Gastrocnemius medialis (tissue), 4 donors: ENCODE measurements at regions not wholly inside any gene's neighbourhood (a gene's known extent, or its start where the extent isn't known, plus 50 kb on each side); places are given as distances from the start of the nearest gene placed in this dataset.

Experiments used
- CTCF ChIP-seq, 5 experiments: fragments of 450-650 bp in 3 of 5; fragments of 200-600 bp in 2 of 5; sonication (generic) in 2 of 5; IDR thresholded peaks in 4 of 5; conservative IDR thresholded peaks in 1 of 5; 1 replicate in 4 of 5; 2 replicates in 1 of 5; pipeline ENCODE4 v1.5.1; 2016 to 2019; ENCODE audit warnings: antibody characterized with exemption in 5 of 5, mild to moderate bottlenecking in 3 of 5, moderate library complexity in 3 of 5
- POLR2A ChIP-seq, 2 donors: fragments of 450-650 bp; IDR thresholded peaks; one replicate each; pipeline ENCODE4 v1.6.1; 2017; ENCODE audit warnings: antibody characterized with exemption in 2 of 2, mild to moderate bottlenecking in 2 of 2, moderate library complexity in 2 of 2

GRCh38 chr17:72419866-72420774 is 299.3 kb downstream of the SOX9 start:
- TF ChIP-seq POLR2A (IDR thresholded peaks at IDR 0.05) (no peak), CTCF (IDR thresholded peaks at IDR 0.05 in 4 of 5, conservative IDR thresholded peaks at IDR 0.05 in 1 of 5) (no peak)
